ENCODE measurements at regions not wholly inside any gene's neighbourhood (a gene's known extent, or its start where the extent isn't known, plus 50 kb on each side); places are given as distances from the start of the nearest gene placed in this dataset.
"Not testable (repeated sequence)": the region's sequence is repeated elsewhere in the genome, so short reads cannot be mapped to it uniquely, and the experiment has no call there.

GRCh38 chrX:7617994-7618393, 225.0 kb upstream of the VCX start:
- DNase-seq (ENCODE audit: low read depth in 1 of 2, low spot score in 1 of 2), result no peak
- in situ Hi-C loops (cut with HindIII; ENCODE audit: low pct_unique_long_range_greater_than_20kb, low sequenced_read_pairs), result no loop called here

GRCh38 chrX:7614616-7615015, 228.4 kb upstream of the VCX start:
- in situ Hi-C loops (cut with HindIII; ENCODE audit: low pct_unique_long_range_greater_than_20kb, low sequenced_read_pairs), result no loop called here
- DNase-seq (ENCODE audit: low read depth in 1 of 2, low spot score in 1 of 2), result no peak

More at GRCh38 chrX:7617994-7618393, 225.0 kb upstream of the VCX start:
- no peak for TF ChIP-seq JUND (IDR thresholded peaks at IDR 0.05; ENCODE audit: low read depth)

GRCh38 chrX:7608625-7609024, 234.3 kb upstream of the VCX start:
- DNase-seq (ENCODE audit: low read depth in 1 of 2, low spot score in 1 of 2); in situ Hi-C loops (cut with HindIII; ENCODE audit: low pct_unique_long_range_greater_than_20kb, low sequenced_read_pairs): not testable (repeated sequence)

More at GRCh38 chrX:7614616-7615015, 228.4 kb upstream of the VCX start:
- no peak for TF ChIP-seq JUND (IDR thresholded peaks at IDR 0.05; ENCODE audit: low read depth)

GRCh38 chrX:7606039-7606652, 236.8 kb upstream of the VCX start:
- TF ChIP-seq JUND (IDR thresholded peaks at IDR 0.05; ENCODE audit: low read depth), result no peak
- no peak for DNase-seq (ENCODE audit: low read depth in 1 of 2, low spot score in 1 of 2)
- in situ Hi-C loops (cut with HindIII; ENCODE audit: low pct_unique_long_range_greater_than_20kb, low sequenced_read_pairs), result no loop called here

GRCh38 chrX:7603387-7603786, 239.6 kb upstream of the VCX start:
- no peak for TF ChIP-seq JUND (IDR thresholded peaks at IDR 0.05; ENCODE audit: low read depth)
- DNase-seq (ENCODE audit: low read depth in 1 of 2, low spot score in 1 of 2), result no peak
- in situ Hi-C loops (cut with HindIII; ENCODE audit: low pct_unique_long_range_greater_than_20kb, low sequenced_read_pairs), result no loop called here

GRCh38 chrX:7596822-7597221, 246.1 kb upstream of the VCX start:
- no peak for TF ChIP-seq JUND (IDR thresholded peaks at IDR 0.05; ENCODE audit: low read depth)
- in situ Hi-C loops (cut with HindIII; ENCODE audit: low pct_unique_long_range_greater_than_20kb, low sequenced_read_pairs), result no loop called here
- DNase-seq (ENCODE audit: low read depth in 1 of 2, low spot score in 1 of 2), result no peak

- DNase-seq (ENCODE audit: low read depth in 1 of 2, low spot score in 1 of 2); in situ Hi-C loops (cut with HindIII; ENCODE audit: low pct_unique_long_range_greater_than_20kb, low sequenced_read_pairs): not testable (repeated sequence)
Measured at GRCh38 chrX:7593370-7593769, 249.6 kb upstream of the VCX start.

GRCh38 chrX:7586126-7586525, 256.8 kb upstream of the VCX start:
- in situ Hi-C loops (cut with HindIII; ENCODE audit: low pct_unique_long_range_greater_than_20kb, low sequenced_read_pairs), result no loop called here
- DNase-seq (ENCODE audit: low read depth in 1 of 2, low spot score in 1 of 2), result peak; percentile 14 to 52
- no peak for TF ChIP-seq JUND (IDR thresholded peaks at IDR 0.05; ENCODE audit: low read depth)

GRCh38 chrX:7582191-7582590, 260.8 kb upstream of the VCX start:
- in situ Hi-C loops (cut with HindIII; ENCODE audit: low pct_unique_long_range_greater_than_20kb, low sequenced_read_pairs), result no loop called here
- no peak for DNase-seq (ENCODE audit: low read depth in 1 of 2, low spot score in 1 of 2)
- no peak for TF ChIP-seq JUND (IDR thresholded peaks at IDR 0.05; ENCODE audit: low read depth)

GRCh38 chrX:7580127-7580526, 262.8 kb upstream of the VCX start:
- TF ChIP-seq JUND (IDR thresholded peaks at IDR 0.05; ENCODE audit: low read depth), result no peak
- in situ Hi-C loops (cut with HindIII; ENCODE audit: low pct_unique_long_range_greater_than_20kb, low sequenced_read_pairs), result no loop called here
- peak in 1 of 2 experiments; percentile 23 for DNase-seq (ENCODE audit: low read depth in 1 of 2, low spot score in 1 of 2)

GRCh38 chrX:7574325-7574724, 268.6 kb upstream of the VCX start:
- peak in 1 of 2 experiments; percentile 64 for DNase-seq (ENCODE audit: low read depth in 1 of 2, low spot score in 1 of 2)
- in situ Hi-C loops (cut with HindIII; ENCODE audit: low pct_unique_long_range_greater_than_20kb, low sequenced_read_pairs), result no loop called here
- no peak for TF ChIP-seq JUND (IDR thresholded peaks at IDR 0.05; ENCODE audit: low read depth)

- DNase-seq (ENCODE audit: low read depth in 1 of 2, low spot score in 1 of 2), result no peak
- in situ Hi-C loops (cut with HindIII; ENCODE audit: low pct_unique_long_range_greater_than_20kb, low sequenced_read_pairs), result no loop called here
- TF ChIP-seq JUND (IDR thresholded peaks at IDR 0.05; ENCODE audit: low read depth), result no peak
Measured at GRCh38 chrX:7570432-7571029, 272.4 kb upstream of the VCX start.

- no peak for TF ChIP-seq JUND (IDR thresholded peaks at IDR 0.05; ENCODE audit: low read depth)
- in situ Hi-C loops (cut with HindIII; ENCODE audit: low pct_unique_long_range_greater_than_20kb, low sequenced_read_pairs), result no loop called here
- DNase-seq (ENCODE audit: low read depth in 1 of 2, low spot score in 1 of 2), result no peak
Measured at GRCh38 chrX:7568597-7568996, 274.4 kb upstream of the VCX start.

GRCh38 chrX:7568130-7568529, 274.8 kb upstream of the VCX start:
- TF ChIP-seq JUND (IDR thresholded peaks at IDR 0.05; ENCODE audit: low read depth), result no peak

More at GRCh38 chrX:7568130-7568529, 274.8 kb upstream of the VCX start:
- no peak for DNase-seq (ENCODE audit: low read depth in 1 of 2, low spot score in 1 of 2)
- in situ Hi-C loops (cut with HindIII; ENCODE audit: low pct_unique_long_range_greater_than_20kb, low sequenced_read_pairs), result no loop called here
